ENCODE measurements at regions not wholly inside any gene's neighbourhood (a gene's known extent, or its start where the extent isn't known, plus 50 kb on each side); places are given as distances from the start of the nearest gene placed in this dataset.
"Not testable (repeated sequence)": the region's sequence is repeated elsewhere in the genome, so short reads cannot be mapped to it uniquely, and the experiment has no call there.

DNA sequence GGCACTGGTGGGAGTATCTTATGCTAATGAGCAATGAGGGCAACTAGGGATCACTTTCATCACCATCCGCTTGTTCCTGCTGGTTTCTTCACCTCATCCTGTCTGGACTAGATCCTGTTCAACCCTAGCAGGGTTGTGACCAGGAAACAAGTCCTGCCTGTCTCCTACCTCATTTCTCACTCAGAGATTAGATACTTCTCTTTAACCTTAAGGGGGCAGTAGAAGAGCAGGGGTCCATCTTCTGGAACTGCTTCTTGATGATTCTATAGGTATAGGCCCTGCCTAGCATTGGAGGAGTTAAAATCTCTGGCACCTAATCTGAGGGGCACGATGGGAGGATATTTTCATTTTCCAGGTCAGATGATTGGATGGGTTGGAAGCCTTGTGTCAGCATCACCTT lies 415.5 kb downstream of the TGIF2LX start:
- FAIRE-seq, result not testable (repeated sequence)

DNA sequence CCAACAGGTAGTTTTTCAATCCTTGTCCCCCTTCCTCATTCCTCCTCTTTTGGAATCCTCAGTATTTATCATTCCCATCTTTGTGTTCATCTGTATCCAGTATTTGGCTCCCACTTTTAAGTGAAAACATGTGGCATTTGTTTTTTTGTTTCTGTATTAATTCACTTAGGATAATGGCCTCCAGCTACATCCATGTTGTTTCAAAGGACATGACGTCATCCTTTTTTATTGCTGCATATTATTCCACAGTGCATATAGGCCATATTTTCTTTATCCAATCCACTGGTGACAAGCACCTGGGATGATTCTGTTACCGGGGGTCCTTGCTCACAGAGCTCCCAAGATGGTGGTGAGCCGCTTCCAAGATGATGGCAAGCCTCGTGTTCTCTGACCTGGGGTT lies 447.9 kb downstream of the TGIF2LX start:
- FAIRE-seq, result not testable (repeated sequence)

DNA sequence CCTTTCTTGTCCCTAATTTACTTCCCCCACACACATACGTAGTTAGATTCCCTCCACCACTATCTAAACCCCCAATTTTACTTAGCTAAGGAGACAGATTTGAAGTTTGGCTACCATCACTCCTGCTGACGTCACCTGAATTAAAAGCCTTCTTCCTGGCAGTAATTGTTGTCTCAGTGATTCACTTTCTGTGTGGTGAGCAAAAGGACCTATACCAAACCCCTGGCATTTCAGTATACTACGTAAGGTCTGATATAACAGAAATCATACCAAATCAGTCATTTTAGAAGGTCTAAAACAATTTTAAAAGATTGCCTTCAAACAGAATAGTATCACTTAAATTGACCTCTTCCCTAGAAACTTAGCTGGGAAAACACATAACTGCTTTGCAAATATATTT lies 476.3 kb downstream of the TGIF2LX start:
- peak; percentile 68 for FAIRE-seq

DNA sequence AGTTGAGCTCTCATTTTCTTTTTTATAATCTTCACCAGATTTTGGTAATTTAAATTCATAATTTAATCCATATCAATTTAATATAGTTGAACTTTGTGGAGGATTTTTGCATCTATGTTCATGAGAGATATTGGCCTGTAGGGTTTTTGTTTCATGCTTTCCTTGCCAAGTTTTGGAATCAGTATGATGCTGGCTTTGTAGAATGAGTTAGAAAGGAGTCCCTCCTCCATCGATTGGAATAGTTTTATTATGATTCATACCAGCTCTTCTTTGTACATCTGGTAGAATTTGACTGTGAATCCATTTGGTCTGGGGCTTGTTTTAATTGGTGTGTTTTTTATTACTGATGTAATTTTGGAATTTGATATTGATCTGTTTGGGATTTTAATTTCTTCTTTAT lies 480.5 kb downstream of the TGIF2LX start:
- not testable (repeated sequence) for FAIRE-seq

DNA sequence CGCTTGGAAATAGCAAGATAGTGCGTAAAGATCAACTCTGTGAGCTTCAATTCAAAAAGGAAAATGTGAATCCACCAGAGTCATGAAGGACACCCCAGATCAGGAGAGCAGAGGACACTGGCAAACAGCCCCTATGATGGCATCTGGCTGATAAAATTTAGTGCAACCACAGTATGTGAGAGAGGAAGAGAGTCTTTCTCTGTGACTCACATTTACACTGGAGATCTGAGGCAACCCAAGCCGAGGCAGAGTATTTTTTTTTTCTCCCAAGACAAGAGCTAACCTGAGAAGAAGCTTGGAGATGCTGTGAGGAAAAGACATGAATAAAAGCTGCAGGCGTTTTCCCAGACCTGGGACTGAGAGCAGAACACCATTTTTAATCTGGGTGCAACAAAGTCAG lies 482.2 kb downstream of the TGIF2LX start:
- not testable (repeated sequence) for FAIRE-seq

DNA sequence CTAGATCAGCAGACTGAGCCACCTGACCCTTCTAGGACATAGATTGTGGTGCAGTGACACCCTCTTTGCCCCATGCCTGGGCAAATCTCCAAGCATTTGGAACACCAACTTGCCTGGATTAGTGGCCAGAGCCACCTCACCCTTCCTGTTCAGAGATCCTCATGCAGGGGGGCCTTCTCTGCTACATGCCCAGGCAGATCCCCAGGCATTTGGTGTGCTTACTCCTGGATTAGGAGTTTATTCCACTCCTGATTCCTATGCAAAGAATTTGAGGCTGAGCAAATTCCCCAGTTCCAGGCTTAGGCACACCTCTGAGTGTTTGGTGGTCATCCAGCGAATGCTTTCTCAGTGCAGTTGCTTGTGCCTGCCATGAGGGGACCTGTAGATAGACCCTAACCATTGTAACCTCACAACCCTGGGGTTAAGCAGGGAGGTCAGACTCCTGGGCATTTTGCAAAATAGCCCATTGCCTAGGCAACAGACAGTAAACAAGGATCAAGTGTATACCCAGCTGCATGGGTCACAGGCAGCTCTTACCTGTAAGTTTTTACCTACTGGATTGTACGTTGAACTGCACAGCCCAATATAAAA lies 483.2 kb downstream of the TGIF2LX start:
- FAIRE-seq, result not testable (repeated sequence)

DNA sequence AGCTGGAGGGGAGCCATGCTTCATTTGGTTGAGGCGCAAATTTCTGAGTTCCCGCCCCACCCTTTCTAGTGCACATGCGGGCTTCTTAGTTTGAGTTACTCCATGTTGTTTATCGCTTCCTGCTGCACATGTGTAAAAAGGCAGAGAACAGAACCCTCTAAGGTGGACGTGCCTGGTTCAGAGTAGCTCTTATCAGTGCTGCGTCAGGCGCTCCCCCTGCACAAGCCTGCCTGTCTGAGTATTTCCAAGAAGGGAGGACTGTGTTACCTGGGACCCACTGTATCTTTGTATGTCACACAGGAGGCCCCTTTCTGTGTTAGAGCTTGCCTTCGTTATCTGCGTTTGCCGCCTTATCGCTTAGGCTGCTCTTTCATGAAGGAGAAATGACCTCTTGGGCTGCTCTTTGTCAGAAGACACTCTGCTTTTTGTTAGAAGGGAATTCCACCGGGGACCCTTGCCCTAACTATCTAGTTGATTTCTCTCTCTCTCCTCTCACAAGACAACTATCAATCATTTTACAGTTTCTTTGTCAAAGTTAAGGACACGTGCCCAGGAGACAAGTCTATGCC lies 532.1 kb downstream of the TGIF2LX start:
- not testable (repeated sequence) for FAIRE-seq

DNA sequence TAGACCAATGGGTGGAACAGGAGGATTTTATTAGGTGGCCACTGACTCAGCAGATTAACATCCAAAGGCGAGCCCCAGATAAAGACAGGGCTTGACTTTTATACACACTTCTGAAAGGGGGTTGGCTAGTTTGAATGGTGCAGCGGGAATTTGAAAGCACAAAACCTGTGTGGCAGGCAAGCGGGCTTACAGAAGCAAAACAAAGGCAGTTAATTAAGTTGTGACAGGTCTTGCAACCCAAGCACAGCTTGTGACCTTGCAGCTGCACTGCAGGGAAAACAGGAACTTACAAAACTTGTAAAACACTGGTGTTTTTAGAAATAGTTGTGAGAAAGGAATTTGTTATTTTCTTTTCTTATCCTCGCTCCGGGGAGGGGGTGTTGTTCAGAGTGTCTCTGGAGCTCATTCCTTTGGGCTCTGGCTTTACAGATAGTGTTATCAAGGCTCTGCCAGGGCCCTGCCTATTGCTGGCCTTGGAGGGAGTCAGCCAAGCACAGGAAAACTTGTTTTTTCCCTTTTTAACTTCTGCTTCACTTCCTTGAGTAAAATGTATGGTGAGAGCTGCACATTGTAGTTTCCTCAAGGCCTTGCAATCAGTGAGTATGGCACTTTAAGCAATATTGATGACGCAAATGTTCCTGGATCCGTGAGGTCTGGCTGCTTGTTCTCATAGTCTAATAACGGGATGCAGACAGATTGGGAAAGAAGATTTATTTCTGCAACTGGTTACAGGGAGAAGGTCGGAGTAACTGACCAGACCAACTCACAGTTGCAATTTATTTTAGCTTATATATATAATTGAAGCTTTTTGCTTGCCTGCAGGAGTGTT lies 536.6 kb downstream of the TGIF2LX start:
- not testable (repeated sequence) for FAIRE-seq

DNA sequence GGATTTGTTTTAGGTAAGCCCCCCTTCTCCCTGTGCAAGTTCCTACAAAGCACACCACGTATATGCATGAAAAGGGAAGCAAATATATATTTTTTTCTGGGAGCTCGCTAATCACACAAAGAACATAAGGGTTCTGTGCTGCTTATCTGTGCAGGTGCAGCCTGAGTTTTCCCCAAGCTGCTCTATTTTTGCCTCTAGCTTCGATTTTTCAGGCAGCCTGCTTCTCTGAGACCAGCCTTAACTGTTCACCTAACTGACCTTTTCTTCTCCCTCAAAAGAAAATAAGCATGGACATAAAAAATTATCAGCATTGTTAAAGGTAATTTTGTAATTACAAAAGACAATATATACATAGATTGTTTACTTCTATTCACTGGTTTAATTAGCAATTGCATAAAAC lies 552.7 kb downstream of the TGIF2LX start:
- FAIRE-seq, result not testable (repeated sequence)

DNA sequence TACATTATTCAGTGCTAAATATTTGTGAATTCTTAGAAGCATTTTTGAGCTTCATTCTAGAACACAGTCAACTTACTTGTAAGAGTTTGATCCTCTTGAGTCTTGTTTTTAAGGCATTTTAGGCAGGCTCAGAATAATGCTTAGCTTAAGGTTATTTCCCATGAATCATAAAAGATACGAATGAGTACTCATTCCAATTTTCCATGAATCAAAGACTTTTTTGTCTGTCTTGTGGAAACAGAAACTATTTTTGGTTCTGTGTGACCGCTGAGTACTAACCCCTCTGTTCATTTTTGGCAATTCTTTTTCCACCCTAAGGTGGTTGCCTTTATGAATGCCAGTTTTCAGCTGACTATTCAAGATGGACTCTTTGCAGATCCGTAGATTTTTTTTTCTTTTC lies 563.7 kb downstream of the TGIF2LX start:
- FAIRE-seq, result not testable (repeated sequence)

DNA sequence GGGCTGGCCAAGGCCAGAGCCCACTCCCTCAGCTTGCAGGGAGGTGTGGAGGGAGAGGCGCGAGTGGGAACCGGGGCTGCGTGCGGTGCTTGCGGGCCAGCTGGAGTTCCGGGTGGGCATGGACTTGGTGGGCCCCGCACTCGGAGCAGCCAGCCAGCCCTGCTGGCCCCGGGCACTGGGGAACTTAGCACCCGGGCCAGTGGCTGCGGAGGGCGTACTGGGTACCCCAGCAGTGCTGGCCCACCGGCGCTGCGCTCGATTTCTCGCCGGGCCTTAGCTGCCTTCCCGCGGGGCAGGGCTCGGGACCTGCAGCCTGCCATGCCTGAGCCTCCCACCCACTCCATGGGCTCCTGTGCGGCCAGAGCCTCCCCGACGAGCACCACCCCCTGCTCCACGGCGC lies 599.6 kb downstream of the TGIF2LX start:
- not testable (repeated sequence) for FAIRE-seq

DNA sequence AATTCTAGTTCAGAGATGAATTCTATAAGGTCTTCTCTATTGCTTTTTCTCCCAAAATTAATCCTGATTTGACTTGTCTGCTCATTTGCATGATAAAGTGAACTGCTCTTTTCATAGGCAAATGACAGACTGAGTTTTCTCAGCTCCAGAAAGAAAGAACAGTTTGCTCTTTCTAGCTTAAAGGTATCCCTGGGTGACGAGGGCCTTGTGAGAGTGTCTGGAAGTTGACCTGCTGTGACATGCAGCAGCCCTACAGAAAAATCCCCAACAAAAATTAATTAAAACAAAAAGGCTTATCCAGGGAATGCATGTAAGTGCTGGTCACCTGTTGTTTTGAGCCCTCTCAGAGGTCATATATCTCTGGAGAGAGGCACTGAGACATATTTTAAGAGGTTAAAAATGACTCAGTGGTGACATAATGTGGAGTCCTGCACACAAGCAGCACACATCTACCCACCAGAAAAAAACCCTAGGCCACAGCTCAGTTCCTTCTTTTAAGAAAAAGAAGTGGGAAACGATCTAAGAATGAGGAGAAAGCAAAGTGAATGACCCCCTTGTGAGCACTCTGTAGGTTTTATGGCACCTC lies 602.8 kb downstream of the TGIF2LX start:
- FAIRE-seq, result not testable (repeated sequence)
